ENCODE measurements at regions not wholly inside any gene's neighbourhood (a gene's known extent, or its start where the extent isn't known, plus 50 kb on each side); places are given as distances from the start of the nearest gene placed in this dataset.

DNA sequence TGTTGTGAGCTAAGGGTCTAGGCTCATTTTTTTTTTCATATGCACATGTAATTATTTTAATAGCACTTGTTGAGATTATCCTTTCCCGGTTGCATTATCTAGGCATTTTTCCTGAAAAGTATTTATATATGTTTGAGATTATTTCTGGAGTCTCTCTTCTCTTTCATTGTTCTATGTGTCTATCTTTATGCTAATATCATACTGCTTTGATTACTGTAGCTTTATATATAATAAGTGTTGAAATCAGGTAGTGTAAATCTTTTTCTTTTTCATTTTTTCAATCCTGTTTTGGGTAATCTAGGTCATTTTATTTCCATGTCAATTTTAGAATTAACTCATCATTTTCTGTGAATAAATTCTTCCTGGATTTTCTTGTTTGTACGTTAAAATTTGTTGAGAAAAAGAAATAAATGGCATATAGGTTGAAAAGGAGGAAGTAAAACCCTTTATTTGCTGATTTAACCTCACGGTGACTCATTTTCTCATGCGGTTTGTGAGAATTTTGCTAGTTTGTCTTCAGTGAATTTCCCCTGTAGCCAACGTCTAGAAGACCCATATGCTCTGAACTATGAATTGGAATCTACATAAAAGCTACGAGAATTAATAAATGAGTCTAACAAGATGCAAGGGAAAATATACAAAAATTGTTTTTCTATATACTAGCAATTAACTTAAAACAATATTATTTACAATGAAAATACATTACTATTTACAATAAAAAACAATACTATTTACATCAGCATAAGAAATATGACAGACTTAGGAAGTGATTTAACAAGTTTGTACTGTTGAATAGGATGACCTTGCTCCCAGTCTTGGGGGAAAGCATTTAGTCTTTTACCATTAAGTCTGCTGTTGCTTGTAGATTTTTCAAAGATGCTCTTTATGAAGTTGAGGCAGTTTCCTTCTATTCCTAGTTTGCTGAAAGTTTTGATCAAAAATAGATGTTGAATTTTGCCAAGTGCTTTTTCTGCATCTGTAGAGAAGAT, 105.0 kb downstream of the SNAPC1 start:
- Histone ChIP-seq H3K9ac (ENCODE audit: insufficient read depth, low read depth, low read length) (no peak overlapping the region), H3K27me3 (ENCODE audit: control insufficient read depth in 1 of 2, insufficient read depth in 2 of 2, low read length in 2 of 2) (no peaks in the 10 kb centered on the region), H3K36me3 (replicated peaks in 1 of 2; ENCODE audit: control insufficient read depth in 1 of 2, insufficient read depth in 2 of 2, low read length in 2 of 2) (no peaks in the 10 kb centered on the region), H3K4me2 (ENCODE audit: low read depth, low read length) (no peak overlapping the region), H4K20me1 (ENCODE audit: insufficient read depth, low read length) (no peaks in the 10 kb centered on the region), H3K79me2 (ENCODE audit: insufficient read depth, low read length) (no peaks in the 10 kb centered on the region), H3K4me3 (replicated peaks in 1 of 3; ENCODE audit: insufficient read depth in 1 of 3, low read depth in 2 of 3, low read length in 3 of 3) (no peak overlapping the region), H3K4me1 (ENCODE audit: insufficient read depth, low read length) (no peaks in the 10 kb centered on the region), H2AFZ (ENCODE audit: low read length) (no peak overlapping the region), H3K27ac (ENCODE audit: extremely low read length, insufficient read depth, low read length) (no peak overlapping the region), H3K9me3 (ENCODE audit: low read length) (peaks cover 5% of the 10 kb centered on the region; the same call in 1 of the 2 replicates)
- POLR2A ChIA-PET: no interaction called here
- intact Hi-C loops (cut with micrococcal nuclease; ENCODE audit: unreplicated experiment): no loop called here
- CTCF ChIA-PET (ENCODE audit: low intra/inter-chr PET ratio, low total read pairs): no interaction called here
- no TSS peak for BruUV-seq (replicated peaks)
- FAIRE-seq (no peak), ATAC-seq (no peak), DNase-seq (ENCODE audit: low spot score) (no peak)
- WGBS (ENCODE audit: low lambda C conversion rate): 2% methylated on average over 6 of the region's 6 CpGs
- in situ Hi-C loops (cut with HindIII; ENCODE audit: extremely low pct_ligation_motif_present, low pct_unique_long_range_greater_than_20kb): no loop called here
- TF ChIP-seq ZNF567 (CRISPR knock-in tag; IDR thresholded peaks at IDR 0.05; ENCODE audit: borderline replicate concordance): no peak
- TF ChIP-seq, protein P1, sequence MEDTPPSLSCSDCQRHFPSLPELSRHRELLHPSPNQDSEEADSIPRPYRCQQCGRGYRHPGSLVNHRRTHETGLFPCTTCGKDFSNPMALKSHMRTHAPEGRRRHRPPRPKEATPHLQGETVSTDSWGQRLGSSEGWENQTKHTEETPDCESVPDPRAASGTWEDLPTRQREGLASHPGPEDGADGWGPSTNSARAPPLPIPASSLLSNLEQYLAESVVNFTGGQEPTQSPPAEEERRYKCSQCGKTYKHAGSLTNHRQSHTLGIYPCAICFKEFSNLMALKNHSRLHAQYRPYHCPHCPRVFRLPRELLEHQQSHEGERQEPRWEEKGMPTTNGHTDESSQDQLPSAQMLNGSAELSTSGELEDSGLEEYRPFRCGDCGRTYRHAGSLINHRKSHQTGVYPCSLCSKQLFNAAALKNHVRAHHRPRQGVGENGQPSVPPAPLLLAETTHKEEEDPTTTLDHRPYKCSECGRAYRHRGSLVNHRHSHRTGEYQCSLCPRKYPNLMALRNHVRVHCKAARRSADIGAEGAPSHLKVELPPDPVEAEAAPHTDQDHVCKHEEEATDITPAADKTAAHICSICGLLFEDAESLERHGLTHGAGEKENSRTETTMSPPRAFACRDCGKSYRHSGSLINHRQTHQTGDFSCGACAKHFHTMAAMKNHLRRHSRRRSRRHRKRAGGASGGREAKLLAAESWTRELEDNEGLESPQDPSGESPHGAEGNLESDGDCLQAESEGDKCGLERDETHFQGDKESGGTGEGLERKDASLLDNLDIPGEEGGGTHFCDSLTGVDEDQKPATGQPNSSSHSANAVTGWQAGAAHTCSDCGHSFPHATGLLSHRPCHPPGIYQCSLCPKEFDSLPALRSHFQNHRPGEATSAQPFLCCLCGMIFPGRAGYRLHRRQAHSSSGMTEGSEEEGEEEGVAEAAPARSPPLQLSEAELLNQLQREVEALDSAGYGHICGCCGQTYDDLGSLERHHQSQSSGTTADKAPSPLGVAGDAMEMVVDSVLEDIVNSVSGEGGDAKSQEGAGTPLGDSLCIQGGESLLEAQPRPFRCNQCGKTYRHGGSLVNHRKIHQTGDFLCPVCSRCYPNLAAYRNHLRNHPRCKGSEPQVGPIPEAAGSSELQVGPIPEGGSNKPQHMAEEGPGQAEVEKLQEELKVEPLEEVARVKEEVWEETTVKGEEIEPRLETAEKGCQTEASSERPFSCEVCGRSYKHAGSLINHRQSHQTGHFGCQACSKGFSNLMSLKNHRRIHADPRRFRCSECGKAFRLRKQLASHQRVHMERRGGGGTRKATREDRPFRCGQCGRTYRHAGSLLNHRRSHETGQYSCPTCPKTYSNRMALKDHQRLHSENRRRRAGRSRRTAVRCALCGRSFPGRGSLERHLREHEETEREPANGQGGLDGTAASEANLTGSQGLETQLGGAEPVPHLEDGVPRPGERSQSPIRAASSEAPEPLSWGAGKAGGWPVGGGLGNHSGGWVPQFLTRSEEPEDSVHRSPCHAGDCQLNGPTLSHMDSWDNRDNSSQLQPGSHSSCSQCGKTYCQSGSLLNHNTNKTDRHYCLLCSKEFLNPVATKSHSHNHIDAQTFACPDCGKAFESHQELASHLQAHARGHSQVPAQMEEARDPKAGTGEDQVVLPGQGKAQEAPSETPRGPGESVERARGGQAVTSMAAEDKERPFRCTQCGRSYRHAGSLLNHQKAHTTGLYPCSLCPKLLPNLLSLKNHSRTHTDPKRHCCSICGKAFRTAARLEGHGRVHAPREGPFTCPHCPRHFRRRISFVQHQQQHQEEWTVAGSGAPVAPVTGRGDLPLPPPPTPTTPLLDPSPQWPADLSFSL (CRISPR knock-in tag; IDR thresholded peaks at IDR 0.05): no peak
- no peak for TF ChIP-seq ARNTL (CRISPR knock-in tag; IDR thresholded peaks at IDR 0.05)
- TF ChIP-seq PAWR (CRISPR knock-in tag; IDR thresholded peaks at IDR 0.05; ENCODE audit: borderline replicate concordance): no peak

All from HepG2 (cell line).